HG02571 (cell line): ENCODE measurements at regions not wholly inside any gene's neighbourhood (a gene's known extent, or its start where the extent isn't known, plus 50 kb on each side); places are given as distances from the start of the nearest gene placed in this dataset.

Source experiments
- ATAC-seq: cut with Tn5 transposase; IDR thresholded peaks from one replicate; pipeline ENCODE4 v1.9.1; 2021; ENCODE audit warnings: mild to moderate bottlenecking, moderate library complexity; ENCODE audit not compliant: unreplicated experiment

GRCh38 chr1:106773206-106773605, 283.3 kb upstream of the PRMT6 start:
- ATAC-seq, result no peak

- ATAC-seq, result no peak
Measured at GRCh38 chr1:106780066-106780465, 276.4 kb upstream of the PRMT6 start.

- ATAC-seq, result no peak
Measured at GRCh38 chr1:106780806-106781569, 275.5 kb upstream of the PRMT6 start.

GRCh38 chr1:106785176-106785575, 271.3 kb upstream of the PRMT6 start:
- ATAC-seq, result no peak

- no peak for ATAC-seq
Measured at GRCh38 chr1:106787520-106787919, 269.0 kb upstream of the PRMT6 start.

- no peak for ATAC-seq
Measured at GRCh38 chr1:106789686-106790085, 266.8 kb upstream of the PRMT6 start.

- ATAC-seq, result no peak
Measured at GRCh38 chr1:106791041-106791440, 265.4 kb upstream of the PRMT6 start.

- ATAC-seq, result no peak
Measured at GRCh38 chr1:106793651-106794050, 262.8 kb upstream of the PRMT6 start.

GRCh38 chr1:106798991-106799390, 257.5 kb upstream of the PRMT6 start:
- no peak for ATAC-seq

- ATAC-seq, result no peak
Measured at GRCh38 chr1:106802181-106802580, 254.3 kb upstream of the PRMT6 start.

GRCh38 chr1:106814418-106814817, 242.1 kb upstream of the PRMT6 start:
- no peak for ATAC-seq

GRCh38 chr1:106817575-106817974, 238.9 kb upstream of the PRMT6 start:
- no peak for ATAC-seq

GRCh38 chr1:106831511-106831910, 225.0 kb upstream of the PRMT6 start:
- no peak for ATAC-seq

GRCh38 chr1:106836708-106837107, 219.8 kb upstream of the PRMT6 start:
- peak; percentile 66 for ATAC-seq

- no peak for ATAC-seq
Measured at GRCh38 chr1:106843518-106843917, 213.0 kb upstream of the PRMT6 start.

GRCh38 chr1:106846656-106847055, 209.8 kb upstream of the PRMT6 start:
- peak; percentile 69 for ATAC-seq

GRCh38 chr1:106861110-106861509, 195.4 kb upstream of the PRMT6 start:
- no peak for ATAC-seq

GRCh38 chr1:106868828-106869227, 187.6 kb upstream of the PRMT6 start:
- no peak for ATAC-seq

GRCh38 chr1:106875622-106876021, 180.9 kb upstream of the PRMT6 start:
- no peak for ATAC-seq

- no peak for ATAC-seq
Measured at GRCh38 chr1:106876384-106876783, 180.1 kb upstream of the PRMT6 start.

GRCh38 chr1:106879538-106879937, 176.9 kb upstream of the PRMT6 start:
- ATAC-seq, result no peak

- ATAC-seq, result no peak
Measured at GRCh38 chr1:106880226-106880625, 176.2 kb upstream of the PRMT6 start.

- no peak for ATAC-seq
Measured at GRCh38 chr1:106883208-106883607, 173.3 kb upstream of the PRMT6 start.
